ENCODE measurements at regions not wholly inside any gene's neighbourhood (a gene's known extent, or its start where the extent isn't known, plus 50 kb on each side); places are given as distances from the start of the nearest gene placed in this dataset.
"Not testable (repeated sequence)": the region's sequence is repeated elsewhere in the genome, so short reads cannot be mapped to it uniquely, and the experiment has no call there.

DNA sequence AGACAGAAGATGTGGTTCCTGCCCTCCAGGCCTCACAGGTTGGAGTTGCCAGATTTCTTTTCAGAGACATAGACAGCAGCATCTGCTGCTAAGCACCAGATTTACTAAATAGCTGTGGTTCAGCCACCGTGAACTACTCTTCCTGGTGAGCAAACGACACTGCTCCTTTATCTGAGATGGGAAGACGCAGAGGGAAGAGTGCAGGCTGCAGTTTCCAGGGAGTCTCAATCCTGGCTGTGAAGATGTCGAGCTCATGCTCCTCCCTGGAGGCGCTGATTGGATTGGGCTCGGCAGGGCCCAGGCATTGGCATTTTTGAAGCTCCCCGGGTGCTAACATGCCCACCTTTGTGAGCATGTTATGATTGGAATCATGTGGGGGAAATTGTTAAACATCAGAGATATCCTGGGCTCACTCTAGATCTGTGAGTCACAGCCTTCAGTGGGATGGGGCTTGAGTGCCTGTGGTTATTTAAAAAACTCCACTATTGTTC, 314.8 kb downstream of the TSN start:
- DNase-seq (ENCODE audit: low spot score): no peak

DNA sequence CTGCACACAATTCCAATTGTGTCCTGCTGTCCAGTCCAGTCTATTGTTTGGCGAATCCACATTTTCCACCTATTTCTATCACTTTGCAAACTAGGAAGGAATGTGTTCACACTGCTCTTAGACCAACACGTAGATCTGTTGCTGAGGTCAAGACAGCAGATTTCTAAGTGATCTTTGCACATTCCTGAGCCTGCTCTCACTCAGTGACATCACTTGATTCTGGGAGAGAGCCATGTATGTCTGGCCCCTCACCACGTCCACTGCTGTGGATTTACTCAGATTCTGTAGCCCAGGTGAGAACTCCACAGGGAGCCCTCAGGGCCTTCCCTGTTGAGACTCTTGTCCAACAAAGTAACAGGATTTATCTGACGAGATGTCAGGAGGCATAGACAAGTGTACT, 317.2 kb downstream of the TSN start:
- DNase-seq (ENCODE audit: low spot score): no peak

DNA sequence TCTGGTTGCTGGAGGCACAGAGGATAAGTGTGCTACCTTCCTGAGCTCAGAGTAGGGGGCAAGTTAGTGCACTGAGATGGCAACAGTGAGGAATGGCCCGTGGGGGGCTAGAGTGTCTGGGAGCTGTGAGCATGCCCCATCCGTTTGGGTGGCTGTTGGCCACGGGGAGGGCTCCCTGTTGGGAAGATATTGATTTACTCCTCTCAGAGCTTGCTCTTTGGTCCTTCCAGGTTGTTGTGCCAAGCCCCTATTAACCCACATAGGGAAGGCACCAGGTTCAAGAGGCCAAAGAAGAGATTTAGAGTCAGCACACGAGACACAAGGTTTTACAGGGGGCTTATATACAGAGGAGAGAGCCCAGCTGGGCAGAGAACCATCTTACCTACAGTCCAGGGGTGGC, 318.8 kb downstream of the TSN start:
- no peak for DNase-seq (ENCODE audit: low spot score)

DNA sequence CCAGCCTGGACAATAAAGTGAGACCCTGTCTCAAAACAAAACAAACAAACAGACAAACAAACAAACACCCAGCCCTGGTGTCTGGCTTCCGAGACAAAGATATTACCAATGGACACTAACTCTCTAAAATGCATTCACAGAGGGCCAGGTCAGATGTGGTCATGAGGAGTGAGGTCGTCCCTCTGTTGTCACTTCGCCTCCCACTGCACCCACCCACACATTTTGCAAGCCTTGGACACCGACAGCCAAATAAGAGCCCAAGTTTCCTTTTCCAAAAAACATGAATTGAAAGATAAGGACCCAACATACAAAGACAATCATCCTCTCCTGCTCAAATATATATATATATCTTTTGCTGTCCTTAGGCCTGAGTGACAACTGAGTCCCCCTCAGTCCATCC, 319.9 kb downstream of the TSN start:
- DNase-seq (ENCODE audit: low spot score): no peak

DNA sequence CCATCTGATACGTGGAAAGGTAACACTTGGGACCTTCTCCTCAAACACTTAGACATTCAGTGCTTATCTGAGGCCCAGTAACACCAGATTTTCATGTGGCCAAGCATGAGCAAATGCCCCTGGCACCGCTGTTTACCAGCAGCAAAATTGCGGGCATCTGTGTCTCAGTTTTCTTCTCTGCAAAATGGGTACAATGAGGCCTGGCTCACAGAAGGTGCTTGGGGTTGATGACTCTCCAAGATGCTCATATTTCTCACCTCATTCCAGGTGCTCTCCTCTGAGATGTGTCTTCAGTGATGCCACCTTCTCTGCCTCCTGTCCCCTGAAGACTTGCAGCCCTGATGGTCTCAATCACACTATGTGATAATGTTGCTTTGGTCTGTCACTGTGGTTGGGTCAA, 321.7 kb downstream of the TSN start:
- no peak for DNase-seq (ENCODE audit: low spot score)

DNA sequence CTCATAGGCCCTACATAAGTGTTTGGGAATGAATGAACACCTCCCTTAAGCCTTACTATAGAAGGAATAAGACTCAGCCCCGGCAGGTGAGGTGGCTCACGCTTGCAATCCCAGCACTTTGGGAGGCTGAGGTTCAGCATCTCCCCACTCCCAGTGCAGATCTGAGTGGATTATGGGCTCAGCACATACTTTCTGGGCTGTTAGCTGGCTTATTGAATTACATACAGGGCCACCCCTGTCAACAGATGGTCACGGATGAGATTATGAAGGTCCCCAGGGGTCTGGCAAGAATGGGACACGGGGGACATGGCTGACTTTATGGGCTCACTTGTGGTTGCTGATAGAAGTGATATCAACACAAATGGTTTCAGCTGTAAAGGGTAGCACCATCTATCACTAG, 322.3 kb downstream of the TSN start:
- no peak for DNase-seq (ENCODE audit: low spot score)

DNA sequence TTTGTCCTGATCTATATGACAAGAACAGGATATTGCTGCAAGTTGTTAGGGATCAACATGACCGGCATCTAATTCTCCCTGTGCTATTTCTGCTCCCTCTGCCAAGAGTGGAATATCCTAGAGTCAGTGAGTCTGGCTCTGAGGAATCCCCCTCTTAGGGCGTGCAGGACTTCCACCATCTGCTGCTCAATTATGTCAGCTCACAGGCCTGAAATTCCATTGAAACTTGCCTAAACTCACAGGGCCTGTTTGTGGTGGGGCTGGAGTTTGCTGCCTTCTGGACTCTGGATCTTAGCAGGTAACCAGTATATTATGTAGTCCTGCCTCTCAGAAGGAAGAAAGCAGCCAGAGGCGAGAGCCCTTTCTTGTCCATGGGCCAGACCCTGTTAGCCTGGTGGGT, 323.0 kb downstream of the TSN start:
- DNase-seq (ENCODE audit: low spot score): no peak

DNA sequence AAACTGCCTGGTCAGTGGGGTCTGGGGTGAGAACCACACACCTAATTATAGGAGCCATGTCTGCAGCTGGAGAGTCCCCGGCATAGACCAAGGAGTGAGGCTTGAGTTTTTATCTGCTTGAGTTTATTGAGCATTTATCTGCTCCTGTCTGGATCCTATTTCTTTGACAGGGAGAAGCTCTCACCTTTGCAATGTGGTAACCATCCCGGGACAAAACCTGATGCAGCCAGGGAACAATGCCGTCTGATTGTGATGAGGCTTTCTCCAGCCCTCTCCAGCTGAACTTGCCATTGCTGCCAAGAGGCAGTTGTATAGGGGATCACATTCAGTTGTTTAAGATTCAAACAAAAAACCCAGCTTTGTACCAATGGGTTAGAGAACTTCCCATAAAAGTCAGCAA, 324.4 kb downstream of the TSN start:
- no peak for DNase-seq (ENCODE audit: low spot score)

DNA sequence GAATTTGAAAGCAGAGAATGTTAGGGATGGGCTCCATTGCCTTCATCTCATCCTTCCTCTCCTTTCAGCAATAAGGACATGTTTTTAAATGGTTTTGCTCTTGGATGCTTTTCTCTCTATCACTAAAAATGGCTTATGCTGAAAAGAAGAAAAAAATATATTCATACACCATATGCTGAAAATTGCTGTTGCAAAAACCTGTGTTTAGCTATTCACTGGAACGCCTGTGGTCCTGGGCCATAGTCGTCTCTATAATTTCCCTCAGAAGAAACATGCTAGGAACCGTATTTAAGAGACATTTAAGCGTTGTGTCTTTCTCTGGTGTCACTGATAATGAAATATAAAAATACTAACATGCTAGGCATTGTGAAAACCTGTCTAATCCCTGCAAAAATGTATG, 324.9 kb downstream of the TSN start:
- DNase-seq (ENCODE audit: low spot score): no peak

DNA sequence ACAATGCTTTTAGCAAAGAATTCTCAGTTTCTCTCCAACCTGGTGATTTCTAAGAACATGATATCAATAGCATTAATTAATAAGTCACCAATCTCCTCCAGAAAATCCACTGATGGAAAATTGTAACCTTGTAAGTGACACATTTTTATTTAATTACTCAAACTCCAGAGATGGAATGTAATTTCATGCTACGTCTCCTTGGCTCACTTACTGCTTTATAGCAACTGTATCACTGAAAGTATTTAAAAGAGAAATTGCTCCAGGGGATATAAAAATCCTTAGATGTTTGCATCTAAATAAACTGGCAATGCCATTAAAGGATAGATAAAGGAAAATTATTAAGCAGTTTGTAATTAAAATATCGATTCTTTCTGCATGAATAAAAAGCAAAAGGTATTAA, 325.4 kb downstream of the TSN start:
- no peak for DNase-seq (ENCODE audit: low spot score)

DNA sequence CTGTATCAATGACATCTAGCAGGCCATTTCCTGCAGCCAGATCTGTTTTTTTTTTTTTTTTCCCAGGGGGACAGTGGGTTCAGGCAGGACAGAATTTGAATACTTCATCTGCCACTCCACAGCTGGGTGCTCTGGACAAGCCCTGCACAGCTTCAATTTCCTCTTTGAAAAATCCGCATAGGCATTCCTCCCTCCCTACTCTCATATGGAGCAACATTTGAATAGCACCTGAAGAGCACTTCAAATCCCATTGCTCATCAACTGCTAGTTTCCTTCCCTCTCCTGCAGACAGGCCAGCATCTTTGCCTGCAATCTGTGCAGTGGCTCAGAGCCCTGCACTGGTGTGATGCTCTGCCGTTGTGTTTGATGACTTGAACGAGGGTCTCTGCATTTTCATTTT, 326.3 kb downstream of the TSN start:
- no peak for DNase-seq (ENCODE audit: low spot score)

DNA sequence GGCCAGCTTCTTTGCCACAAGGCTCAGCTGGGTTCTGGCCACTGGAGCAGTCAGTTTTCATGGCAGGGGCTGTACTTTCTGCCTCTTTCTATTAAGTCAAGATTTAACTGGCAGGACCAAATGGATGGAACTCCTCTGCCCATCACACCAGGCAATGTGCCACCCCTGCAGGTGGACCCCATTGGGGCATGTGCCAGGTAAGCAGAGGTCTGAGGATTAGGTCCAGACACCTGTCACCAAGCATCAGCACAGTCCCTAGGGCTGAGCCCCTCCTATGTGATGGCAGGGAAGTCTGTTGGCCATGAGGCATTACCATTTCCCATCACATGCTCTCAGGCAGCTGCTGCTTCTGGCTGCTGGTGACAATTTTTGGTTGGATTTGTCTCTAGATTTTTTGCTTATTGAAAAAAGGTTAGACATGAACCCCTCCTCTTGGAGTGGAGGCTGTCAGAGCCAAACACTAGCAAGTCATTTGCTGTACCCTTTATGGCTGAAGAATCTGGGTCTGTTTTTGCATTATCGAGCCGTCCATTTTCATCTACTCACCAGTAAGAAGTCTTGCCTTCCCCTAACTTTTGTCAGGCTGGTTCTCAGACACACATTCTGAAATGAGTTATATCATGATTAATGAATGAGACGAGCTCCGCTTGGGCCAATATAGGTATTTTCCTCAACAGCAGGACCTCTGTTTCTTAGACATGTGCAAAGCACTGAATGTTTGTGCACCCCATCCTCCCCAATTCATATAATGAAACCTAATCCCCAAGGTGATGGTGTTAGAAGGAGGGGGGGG, 328.0 kb downstream of the TSN start:
- no peak for DNase-seq (ENCODE audit: low spot score)

DNA sequence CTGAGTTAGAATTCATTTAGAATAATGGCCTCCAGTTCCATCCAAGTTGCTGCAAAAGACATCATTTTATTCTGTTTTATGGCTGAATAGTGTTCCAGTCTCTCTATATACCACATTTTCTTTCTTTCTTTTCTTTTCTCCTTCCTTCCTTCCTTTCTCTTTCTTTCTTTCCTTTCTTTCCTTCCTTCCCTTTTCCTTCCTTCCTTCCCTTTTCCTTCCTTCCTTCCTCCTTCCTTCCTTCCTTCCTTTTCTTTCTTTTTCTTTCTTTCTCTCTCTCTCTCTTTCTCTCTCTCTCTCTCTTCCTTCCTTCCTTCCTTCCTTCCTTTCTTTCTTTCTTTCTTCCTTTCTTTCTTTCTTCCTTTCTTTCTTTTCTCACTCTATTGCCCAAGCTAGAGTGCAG, 330.2 kb downstream of the TSN start:
- not testable (repeated sequence) for DNase-seq (ENCODE audit: low spot score)

DNA sequence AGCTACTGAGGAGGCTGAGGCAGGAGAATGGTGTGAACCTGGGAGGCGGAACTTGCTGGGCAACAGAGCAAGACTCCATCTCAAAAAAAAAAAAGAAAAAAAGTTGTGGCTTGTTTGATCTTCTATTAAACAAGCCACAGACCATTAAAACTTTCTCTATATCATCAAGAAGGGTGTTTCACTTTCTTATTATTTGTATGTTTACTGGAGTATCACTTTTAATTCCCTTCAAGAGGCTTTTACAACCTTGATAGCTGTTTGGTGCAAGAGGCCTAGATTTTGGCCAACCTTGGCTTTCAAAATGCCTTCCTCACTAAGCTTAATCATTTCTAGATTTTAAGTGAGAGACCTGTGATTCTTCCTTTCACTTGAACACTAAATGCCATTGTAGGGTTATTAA, 339.1 kb downstream of the TSN start:
- DNase-seq (ENCODE audit: low spot score): no peak

DNA sequence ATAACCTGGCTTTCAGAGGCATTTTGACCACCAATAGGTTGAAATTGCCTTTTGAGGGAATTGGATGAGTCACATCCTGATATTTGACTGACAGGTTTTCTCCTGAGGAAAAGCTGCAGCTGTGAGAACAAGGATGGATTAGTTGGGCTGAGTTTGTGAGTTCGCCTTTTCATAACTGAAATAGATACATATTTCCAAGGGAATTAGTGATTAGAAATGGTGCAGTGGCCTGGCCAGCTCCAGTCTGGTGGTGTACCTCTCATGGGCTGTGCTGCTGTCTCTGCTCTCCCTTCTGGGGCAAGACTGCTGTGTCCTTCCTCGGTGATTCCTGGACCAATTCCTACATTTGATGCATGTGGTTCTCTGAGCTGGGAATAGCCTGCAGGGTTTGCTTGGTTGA, 341.3 kb downstream of the TSN start:
- DNase-seq (ENCODE audit: low spot score): no peak

DNA sequence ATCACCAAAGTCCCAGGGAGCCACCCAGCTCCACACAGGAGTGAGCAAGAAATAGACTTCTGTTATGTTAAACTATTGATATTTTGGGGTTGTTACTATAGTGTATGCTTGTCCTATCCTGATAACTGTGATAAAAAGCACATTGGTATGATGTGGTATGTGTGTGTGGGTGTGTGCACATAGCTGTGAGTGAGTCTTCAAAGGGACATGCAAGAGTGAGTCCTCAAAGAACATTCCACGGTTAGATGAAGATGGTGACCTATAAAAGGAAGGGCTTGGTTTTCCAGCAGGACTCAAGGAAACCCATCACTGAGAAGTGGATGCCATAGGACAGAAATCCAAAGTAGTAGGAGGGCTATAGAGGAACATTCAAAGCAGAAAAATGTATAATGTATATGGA, 342.9 kb downstream of the TSN start:
- no peak for DNase-seq (ENCODE audit: low spot score)

DNA sequence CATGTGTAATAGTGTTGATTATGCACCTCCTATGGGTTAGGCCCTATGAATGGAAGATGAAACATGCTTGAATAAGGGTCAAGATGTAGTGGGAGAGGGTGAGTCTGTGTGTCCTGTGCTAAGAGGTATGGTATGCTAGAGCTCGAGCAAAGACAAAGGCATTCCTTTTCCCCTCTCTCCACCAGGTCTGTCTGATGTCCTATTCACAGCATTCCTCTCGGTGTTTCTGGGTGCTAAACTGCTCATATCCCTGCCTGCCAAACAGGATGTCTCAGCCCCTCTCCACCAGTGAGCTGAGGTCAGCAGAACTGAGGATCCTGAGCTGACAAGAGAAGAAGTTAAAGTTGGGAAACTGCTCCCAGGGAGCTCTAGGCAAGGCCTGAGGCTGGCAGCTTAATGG, 344.9 kb downstream of the TSN start:
- no peak for DNase-seq (ENCODE audit: low spot score)

DNA sequence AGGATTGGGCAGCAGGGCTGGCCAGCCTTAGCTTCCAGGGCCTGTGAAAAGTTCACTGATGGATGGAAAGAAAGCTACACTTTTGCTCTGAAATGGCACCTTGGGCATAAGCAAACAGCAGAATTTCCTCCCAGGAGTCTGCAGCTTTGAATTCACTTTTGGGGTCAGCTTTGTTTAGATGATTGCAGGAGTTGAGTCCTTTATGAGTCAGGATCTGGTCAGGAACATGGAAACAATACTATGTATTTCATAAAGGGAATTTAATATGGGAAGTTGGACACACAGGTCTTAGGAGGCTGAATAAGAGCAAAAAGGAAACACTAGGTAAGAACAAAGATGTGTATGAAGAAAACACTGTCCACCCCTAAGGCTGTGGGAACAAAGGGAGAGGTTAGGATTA, 345.3 kb downstream of the TSN start:
- DNase-seq (ENCODE audit: low spot score): no peak

DNA sequence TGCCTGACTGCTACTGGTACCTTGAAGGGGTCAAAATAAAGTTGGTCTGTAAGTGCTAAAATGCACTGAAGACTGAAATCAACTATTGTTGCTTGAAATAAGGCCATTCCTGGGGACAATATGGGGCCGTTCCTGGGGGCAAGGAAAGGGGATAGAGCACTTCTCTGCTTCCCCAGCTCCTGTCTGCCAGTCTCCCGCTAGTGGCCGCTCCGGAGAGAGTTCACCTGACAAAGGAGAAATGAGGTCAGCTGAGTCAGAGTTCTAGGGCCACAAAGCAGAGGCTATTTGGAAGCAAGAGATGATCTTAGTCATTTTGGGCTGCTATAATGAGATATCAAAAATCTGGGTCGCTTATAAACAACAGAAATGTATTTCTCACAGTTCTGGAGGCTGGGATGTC, 345.9 kb downstream of the TSN start:
- no peak for DNase-seq (ENCODE audit: low spot score)

DNA sequence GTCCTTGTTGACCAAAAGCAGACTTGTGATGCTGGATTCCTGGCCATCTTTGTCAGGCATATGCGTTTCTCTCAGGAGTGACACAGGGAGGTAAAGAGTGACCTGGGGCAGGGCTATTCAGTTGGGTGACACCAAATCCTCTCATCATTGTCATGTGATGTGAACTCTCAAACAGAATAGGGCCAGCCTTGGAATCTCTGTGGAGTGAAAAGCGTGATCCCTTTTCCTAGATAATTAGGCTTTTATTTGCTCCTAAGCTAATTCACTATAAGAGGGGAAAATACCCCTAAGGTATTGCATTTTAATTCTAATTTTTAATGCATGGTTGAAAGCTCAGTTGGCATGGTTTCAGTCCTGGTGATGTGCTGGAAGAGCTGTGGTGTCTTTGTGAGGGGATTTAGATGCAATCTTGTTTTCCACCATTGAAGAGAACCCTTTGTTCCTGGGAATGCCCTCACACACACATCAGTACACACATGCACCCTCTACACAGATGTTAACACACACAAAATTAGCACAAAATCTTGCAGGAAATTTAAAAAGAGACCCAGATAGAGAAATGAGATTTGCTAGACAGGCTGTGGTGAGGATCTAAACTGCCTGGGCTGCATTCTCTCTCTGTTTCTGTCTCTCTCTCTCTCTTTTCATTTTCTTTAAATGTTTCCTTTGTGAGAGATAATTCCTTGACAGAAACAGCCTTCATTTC, 349.9 kb downstream of the TSN start:
- DNase-seq (ENCODE audit: low spot score): no peak

DNA sequence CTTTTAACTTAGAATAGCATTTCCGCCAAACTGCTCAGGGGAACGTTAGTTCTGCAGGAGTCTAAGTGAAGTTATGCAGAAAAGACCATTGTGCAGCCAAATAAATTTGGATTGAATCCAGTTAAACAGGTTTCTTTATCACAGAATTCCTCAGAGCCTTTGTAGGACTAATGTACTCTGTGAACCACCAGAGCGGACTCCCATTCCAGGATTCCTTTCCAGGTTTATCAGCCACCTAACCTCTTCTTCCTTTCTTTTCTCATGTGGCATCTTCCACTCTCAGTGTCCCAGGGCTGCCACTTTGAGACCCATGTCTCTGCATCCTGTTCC, 350.4 kb downstream of the TSN start:
- no peak for DNase-seq (ENCODE audit: low spot score)

DNA sequence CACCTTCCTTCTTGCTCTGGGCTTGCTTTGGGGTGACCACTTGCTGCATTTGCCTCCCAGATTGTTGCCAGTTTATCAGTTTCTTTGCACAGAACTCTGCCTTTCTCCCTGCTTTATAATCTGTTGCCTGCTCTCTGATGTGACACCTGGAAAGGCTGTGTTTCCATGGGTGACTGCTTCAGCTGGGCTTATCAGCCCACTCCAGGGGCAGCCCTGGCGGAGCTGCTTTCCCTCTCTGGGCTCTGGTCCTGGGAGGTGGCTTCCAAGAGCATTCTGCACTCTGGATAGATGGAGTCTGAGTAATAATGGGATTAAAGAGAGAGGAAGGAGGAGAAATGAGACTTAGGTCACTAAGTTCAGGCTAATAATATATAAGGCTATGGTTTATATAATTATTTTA, 352.7 kb downstream of the TSN start:
- DNase-seq (ENCODE audit: low spot score): no peak

DNA sequence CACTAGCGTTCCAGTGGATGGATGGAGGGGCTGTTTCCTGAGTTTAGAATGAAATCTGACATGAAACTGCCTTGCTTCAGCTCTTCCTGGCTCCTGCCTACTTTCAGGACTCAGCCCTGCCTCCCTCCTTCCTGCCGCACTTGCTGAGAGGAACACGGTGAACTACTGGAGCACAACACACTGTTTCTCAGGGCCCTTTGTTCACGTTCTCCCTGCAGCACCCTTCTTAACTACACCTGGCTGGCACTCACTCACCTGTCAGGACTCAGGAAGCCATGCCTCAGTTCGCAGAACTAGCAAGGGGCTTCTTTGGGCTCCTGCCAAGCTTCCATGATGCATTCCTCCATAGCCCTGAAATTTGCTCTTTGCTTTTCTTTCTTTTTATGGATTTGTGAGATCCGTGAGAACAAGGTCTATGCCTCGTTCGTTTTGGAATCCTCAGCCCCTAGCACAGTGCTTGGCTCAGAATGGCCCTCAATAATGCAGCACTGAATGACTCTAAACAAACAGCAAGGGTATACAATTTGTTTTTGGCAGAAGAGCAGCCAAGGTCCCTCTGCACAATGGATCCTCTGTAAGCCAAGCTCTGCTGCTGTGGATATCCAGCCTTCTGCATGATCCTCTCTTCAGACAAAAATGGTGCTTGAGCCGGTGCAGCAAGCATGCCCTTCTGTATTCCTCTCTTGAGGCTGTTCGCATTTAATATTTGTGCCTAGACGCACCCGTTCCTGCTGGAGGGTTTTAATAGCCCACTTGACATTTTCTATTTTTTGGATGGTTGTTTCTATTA, 357.0 kb downstream of the TSN start:
- DNase-seq (ENCODE audit: low spot score): no peak
